NT2/D1 (cell line): ENCODE measurements at regions not wholly inside any gene's neighbourhood (a gene's known extent, or its start where the extent isn't known, plus 50 kb on each side); places are given as distances from the start of the nearest gene placed in this dataset.

Experiments
- SUZ12 ChIP-seq: IDR thresholded peaks from 2 replicates; pipeline ENCODE4 v1.6.1; 2011; ENCODE audit not compliant: insufficient read length, insufficient read depth; ENCODE audit errors: extremely low read depth
- YY1 ChIP-seq: IDR thresholded peaks from 2 replicates; pipeline ENCODE4 v1.6.1; 2011; ENCODE audit not compliant: insufficient read length, insufficient read depth
- ZNF274 ChIP-seq: IDR thresholded peaks from 2 replicates; pipeline ENCODE4 v1.6.1; 2011; ENCODE audit warnings: mild to moderate bottlenecking, low read depth, low read length

- TF ChIP-seq ZNF274 (no peak), YY1 (no peak), SUZ12 (no peak)
These were observed 175.3 kb upstream of the HS3ST3A1 start for GRCh38 chr17:13777003-13777402.
